ENCODE measurements at regions not wholly inside any gene's neighbourhood (a gene's known extent, or its start where the extent isn't known, plus 50 kb on each side); places are given as distances from the start of the nearest gene placed in this dataset.

GRCh38 chr18:40662898-40663437 lies 1292.1 kb upstream of the PIK3C3 start:
- DNase-seq (ENCODE audit: low read depth), result no peak

DNA sequence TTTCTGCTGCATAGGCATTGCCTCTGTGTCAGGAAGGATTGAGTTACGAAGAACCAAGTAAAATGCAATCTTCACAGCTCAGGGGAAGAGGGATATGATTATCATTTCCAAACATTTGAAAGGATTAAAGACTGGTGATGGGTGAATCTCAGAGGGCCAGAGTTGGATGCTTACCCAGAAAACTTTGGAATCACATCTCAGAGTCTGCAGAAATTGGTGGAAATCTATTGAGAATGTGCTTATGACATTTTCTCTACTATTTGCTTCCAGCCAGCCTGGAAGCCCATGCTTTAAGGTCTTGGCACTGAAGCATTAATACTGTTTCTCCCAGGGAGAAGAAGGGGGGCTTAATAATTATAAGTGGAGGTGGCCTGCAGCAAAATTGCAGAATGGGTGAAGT lies 1301.4 kb upstream of the PIK3C3 start:
- DNase-seq (ENCODE audit: low read depth), result no peak

DNA sequence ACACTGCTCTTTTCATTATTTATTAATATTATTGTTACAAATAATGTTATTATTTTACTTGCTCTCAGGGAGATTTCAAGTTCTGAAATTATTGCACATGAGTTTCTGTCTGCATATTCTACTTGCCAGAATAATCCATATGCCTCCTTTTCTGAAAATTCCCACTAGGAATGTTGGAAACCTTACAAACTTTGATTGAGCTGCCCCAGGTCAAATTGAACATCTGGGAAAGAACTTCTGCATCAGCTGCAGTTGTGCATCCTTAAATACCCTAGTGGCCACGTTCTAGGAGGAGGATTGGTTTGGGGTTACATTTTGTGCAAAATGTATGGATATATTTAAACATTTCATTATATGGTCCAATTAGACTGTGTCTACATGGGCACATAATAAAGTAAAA lies 1302.7 kb upstream of the PIK3C3 start:
- no peak for DNase-seq (ENCODE audit: low read depth)

GRCh38 chr18:40651163-40651562 lies 1303.9 kb upstream of the PIK3C3 start:
- no peak for DNase-seq (ENCODE audit: low read depth)

DNA sequence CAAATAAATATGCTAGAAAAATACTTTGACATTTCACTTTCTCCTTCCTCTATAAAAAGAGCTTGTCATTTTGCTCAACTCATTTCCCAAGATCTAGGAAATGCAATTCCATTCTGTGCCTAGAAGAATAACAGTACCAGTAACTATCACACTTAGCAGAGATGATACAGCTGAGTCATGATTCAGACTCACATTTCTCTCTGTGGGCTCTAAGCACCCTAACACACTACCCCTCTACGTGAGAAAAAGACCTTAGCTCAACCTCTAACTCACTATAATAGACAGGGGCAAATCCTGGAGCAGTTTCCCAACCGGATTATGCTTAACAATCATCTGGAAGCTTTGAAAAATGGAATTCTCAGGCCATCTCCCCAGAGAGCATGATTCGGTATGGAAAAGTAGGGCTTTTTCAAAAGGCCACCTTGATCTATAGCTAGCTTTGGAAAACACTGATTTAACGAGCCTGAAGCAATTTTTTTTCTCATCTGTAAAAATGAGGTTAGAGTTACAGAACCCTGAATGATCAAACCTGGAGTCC lies 1312.3 kb upstream of the PIK3C3 start:
- DNase-seq (ENCODE audit: low read depth), result no peak

DNA sequence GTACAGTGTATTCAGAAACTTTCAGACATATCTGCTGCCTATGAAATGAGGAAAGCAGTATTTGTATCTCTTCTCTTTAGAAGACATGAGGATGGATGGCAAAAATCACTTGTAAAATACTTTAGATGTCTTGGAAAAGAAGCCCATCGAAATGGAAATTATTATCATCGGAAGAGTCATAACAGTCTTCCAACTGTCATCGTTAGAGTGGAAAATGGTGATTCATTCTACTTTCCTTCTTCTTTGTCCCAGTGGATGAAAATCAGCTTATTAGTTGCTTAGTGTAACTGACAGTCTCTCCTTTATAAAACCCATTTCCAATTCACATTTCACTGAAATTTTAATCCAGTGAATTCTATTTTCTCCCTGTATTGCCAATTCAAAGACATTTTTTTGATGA lies 1323.7 kb upstream of the PIK3C3 start:
- no peak for DNase-seq (ENCODE audit: low read depth)

DNA sequence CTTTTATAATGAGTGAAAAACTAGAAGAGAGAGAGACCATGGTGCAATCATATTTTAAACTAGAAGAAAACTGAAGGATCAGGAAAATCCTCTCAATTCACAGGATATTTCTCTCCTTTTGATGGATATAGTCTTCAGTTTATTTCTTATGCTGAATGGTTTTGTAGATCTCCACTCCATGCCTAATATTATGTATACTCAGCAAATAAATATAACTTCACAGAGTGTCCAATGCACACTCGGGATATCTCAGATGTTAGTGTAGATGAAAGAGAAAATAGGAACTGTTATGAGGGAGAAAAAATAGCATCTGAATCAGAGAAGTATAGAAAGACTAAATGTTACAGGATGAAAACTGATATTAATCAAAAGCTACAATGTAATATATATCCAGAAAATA lies 1324.5 kb upstream of the PIK3C3 start:
- no peak for DNase-seq (ENCODE audit: low read depth)

GRCh38 chr18:40624959-40625358 lies 1330.1 kb upstream of the PIK3C3 start:
- DNase-seq (ENCODE audit: low read depth), result no peak

GRCh38 chr18:40613721-40614120 lies 1341.3 kb upstream of the PIK3C3 start:
- no peak for DNase-seq (ENCODE audit: low read depth)

- DNase-seq (ENCODE audit: low read depth), result no peak
Measured at GRCh38 chr18:40612356-40612755, 1342.7 kb upstream of the PIK3C3 start.

GRCh38 chr18:40608226-40608625 lies 1346.8 kb upstream of the PIK3C3 start:
- no peak for DNase-seq (ENCODE audit: low read depth)

DNA sequence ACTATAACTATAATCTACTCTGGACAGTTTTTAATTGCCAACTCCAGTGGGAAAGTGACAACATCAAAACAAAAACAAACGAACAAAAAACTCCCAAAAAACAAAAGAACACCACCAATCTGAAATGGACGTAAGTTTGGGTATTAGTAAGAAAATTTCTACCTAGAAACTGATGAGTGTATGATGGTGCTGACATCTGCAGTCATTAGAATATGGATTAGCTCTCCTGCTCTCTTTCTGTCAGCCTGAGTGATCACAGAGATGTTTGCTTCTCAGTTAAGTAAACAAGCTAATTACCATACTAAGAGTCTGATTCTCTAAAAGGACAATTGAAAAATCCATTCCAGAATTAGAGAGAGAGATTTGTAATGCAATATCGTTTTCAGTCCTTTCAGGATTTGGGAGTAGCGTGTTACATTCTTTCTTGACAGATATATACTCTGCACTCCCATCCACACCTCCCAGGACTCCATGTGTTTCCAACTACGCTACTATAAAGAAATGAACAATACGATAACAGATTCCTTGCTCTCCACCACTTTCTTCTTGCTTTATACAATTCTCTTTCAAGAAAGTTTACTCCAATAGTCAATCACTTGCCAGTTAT lies 1347.4 kb upstream of the PIK3C3 start:
- no peak for DNase-seq (ENCODE audit: low read depth)

DNA sequence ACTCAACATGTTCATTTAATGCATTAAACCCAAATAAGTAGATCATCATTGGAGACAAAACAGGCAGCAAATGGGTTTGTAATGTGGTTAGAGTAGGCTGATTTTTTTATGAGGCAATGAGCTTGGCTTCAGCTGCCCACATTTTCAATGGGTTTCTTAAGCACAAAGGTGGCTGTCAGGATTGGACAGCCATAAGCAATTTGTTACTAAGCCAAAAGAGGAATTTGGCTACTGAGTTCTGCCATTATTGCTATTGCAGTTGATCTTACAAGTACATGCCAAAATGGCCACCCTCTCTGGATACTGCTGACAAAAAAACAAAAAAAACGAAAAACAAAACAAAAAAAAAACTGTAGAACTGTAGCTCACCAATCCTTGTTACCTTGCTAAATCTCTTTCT lies 1348.0 kb upstream of the PIK3C3 start:
- DNase-seq (ENCODE audit: low read depth), result no peak

DNA sequence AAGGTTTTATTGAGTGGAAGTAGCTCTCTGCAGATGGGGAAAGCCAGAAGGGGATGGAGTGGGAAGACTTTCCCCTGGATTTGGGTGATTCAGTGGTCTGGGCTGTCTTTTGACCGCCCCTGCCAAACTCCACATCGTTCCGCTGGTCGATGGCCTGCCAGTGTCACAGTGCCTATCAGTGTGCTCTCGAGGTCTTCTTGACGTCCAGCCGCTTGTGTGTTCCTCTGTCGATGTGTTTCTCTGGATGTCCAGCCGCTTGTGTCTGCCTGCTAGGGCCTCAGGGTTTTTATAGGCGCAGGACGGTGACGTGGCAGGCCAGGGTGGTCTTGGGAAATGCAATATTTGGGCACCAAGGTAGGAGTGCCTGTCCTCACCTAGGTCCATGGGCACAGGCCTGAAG lies 1371.4 kb upstream of the PIK3C3 start:
- DNase-seq (ENCODE audit: low read depth), result no peak

- DNase-seq (ENCODE audit: low read depth), result no peak
Measured at GRCh38 chr18:40582105-40582504, 1372.9 kb upstream of the PIK3C3 start.

DNA sequence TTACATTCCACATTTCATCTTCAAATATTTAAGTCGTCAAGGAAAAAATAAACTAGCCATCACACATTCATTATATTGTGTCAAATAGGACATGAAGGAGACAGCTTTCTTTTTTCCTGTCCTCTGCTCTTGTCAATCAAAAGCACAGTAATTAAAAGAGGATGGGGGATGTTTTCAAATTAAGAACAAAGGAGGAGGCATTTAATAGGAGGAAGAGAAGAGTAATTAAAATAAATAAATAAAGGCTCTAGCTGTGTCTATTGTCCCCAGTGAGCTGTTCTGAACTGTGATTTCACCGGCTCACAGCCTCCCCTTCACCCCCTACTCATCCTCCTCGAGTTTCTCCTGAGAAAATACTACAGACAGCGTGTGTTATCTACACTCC lies 1377.1 kb upstream of the PIK3C3 start:
- DNase-seq (ENCODE audit: low read depth), result no peak

DNA sequence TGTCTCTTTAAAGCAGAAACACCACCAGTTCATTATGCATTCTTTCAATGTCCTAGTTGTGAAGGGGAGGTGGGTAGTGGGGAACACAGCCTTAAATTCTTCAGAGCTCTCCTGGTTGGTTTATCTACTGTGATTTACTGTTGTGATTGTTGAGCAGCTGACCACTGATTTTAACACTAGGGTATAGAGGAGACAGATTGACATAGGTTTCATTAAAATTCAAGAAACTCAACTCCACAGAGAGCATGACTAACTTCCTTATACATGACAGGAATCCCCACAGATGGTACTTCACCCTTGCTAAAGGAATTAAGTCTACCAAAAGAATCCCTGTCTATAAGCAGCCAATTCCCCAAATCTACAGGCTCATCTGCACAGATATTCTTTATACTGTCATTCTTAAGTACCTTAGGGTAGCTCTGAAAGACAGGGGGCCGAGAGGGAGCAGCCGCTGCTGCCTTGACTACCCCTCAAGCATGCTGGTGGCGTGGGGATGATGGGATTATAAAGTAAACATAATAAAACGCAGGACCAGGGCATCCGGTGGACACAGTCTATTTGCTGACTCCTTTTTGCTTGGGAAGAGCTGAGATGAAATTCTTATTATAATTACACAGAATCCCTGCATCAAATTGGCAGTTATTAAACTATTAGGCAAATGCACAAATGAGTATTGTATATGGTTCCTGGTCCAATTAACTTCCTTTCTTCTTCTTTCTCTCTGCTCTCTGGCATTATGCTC lies 1377.6 kb upstream of the PIK3C3 start:
- no peak for DNase-seq (ENCODE audit: low read depth)

GRCh38 chr18:40576507-40577115 lies 1378.4 kb upstream of the PIK3C3 start:
- no peak for DNase-seq (ENCODE audit: low read depth)

- no peak for DNase-seq (ENCODE audit: low read depth)
Measured at GRCh38 chr18:40570615-40571014, 1384.4 kb upstream of the PIK3C3 start.

DNA sequence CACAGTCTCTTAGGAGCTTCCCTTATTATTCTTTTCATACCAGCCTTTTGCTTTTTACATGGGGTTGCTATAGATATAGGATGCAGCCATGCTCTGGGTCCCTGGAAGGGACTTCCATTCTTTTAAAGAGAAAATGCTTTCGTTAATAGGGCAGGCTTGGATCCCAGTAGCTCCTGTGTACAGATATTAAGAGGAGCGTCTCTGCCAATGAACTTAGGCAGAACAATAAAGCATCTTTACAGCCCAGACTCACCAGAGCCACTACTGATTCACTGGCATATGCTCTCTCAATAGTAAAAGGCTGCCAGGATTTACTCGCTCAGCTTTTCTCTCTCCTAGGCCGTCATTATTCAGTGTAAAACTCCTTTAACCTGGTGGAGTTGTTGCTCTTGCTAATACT lies 1385.4 kb upstream of the PIK3C3 start:
- DNase-seq (ENCODE audit: low read depth), result no peak

DNA sequence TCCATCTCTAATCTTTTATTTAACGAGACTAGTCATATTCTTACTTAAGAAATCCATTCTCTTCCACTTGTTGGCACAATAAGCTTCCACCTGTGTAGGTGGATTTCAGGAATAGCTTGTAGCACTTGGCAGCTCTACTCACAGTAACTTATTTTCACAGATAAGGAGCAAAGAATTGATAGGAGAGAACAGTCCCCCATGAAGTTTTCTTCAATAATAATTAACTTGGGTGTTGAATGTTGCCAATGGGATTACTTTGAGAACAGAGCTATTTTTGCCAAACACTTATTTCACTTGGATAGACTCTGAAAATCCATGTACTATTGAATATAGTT lies 1388.6 kb upstream of the PIK3C3 start:
- DNase-seq (ENCODE audit: low read depth), result no peak

DNA sequence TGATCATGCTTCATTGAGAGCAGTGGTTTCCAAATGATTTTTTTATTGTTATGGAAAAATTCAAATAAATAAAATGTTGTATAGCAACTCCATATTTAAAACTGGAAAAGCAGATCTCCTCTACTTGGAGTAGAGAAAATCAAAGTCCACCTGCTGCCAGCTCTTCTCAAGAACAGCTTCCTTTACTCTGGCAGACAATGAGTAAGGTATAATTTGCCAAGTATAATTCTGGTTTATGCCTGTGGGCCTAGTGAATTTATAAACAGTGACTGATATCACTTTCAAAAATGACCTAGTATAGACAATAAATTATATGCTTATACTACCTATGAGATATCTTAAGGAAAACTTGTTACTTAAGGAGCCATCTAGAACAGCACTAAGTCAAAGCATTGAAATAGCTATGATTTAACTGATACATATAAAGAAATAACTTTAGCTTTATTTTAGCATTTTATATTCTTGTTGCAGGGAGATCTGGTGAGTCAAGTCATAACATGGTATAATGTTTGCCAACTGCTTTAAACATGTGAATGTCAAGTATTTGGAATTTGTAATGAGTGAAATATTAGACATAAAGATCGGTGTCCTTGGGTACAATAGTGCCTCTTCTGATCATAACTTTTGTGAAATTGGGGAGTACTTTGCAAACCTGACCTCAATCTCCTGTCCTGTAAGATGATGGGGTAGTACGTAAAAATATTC lies 1389.1 kb upstream of the PIK3C3 start:
- DNase-seq (ENCODE audit: low read depth), result no peak

GRCh38 chr18:40559556-40559955 lies 1395.5 kb upstream of the PIK3C3 start:
- no peak for DNase-seq (ENCODE audit: low read depth)
